Psoas muscle (tissue), 7 donors: ENCODE measurements at regions not wholly inside any gene's neighbourhood (a gene's known extent, or its start where the extent isn't known, plus 50 kb on each side); places are given as distances from the start of the nearest gene placed in this dataset.

Source experiments
- ATAC-seq, 4 donors: fragments of 200-7000 bp; cut with Tn5 transposase; one replicate each; pipeline ENCODE4 v1.9.1; 2020; ENCODE audit warnings: moderate library complexity in 3 of 4, mild to moderate bottlenecking in 2 of 4
- DNase-seq, 2 donors: peaks; one replicate each; pipeline ENCODE4 v3.0.0-alpha.2; 2020
- H3K27ac ChIP-seq: fragments of 200-600 bp; one replicate; pipeline ENCODE4 v1.8.0; 2022
- H3K27me3 ChIP-seq, 3 donors: fragments of 200-600 bp in 1 of 3; one replicate each; pipeline versions ENCODE4 v1.6.1 to v1.8.0; 2013 to 2022; ENCODE audit warnings: low read length in 2 of 3, mild to moderate bottlenecking in 2 of 3, moderate library complexity in 1 of 3; ENCODE audit not compliant: insufficient read depth in 3 of 3
- H3K36me3 ChIP-seq, 2 donors: fragments of 200-600 bp in 1 of 2; one replicate each; pipeline versions ENCODE4 v1.6.1 to v1.8.0; 2013 to 2022; ENCODE audit warnings: low read depth in 1 of 2, mild to moderate bottlenecking in 1 of 2, moderate library complexity in 1 of 2; ENCODE audit not compliant: insufficient read depth in 1 of 2
- H3K4me1 ChIP-seq: fragments of 200-600 bp; one replicate; pipeline ENCODE4 v1.8.0; 2022
- H3K4me3 ChIP-seq: fragments of 200-600 bp; one replicate; pipeline ENCODE4 v1.8.0; 2022; ENCODE audit warnings: mild to moderate bottlenecking
- H3K9me3 ChIP-seq: fragments of 200-600 bp; one replicate; pipeline ENCODE4 v1.8.0; 2022
- WGBS, 3 donors: extraction: QIAGEN DNeasy Blood & Tissue Kit; methylation state at CpG; one replicate each; pipeline versions ENCODE4 v1.1.6 to v1.1.7; 2013; 5-methylcytosine and 5-hydroxymethylcytosine counted together
- intact Hi-C, 2 donors: fragments of 100-400 bp; cut with DNase I; formaldehyde crosslinking; loops; one replicate each; pipeline versions ENCODE4 v1.11.0 to v1.14.2; 2022
- TF ChIP-seq, protein P1 (sequence below): fragments of 200-600 bp; IDR thresholded peaks from one replicate; pipeline ENCODE4 v1.8.0; 2022; ENCODE audit warnings: antibody characterized with exemption
- donor health status: healthy with polysubstance abuse.
- donor health status: DM: no; HTN: no; CAD: no; lungs with moderate emphysema.
- donor health status: Bipolar disorder and iron deficiency.
- donor health status: healthy.
- donor health status: DM: yes; HTN: yes; CAD: no.
- donor health status: DM: no; HTN: no; CAD: no.
- donor health status: DM: yes; HTN: yes; CAD: no.

DNA sequence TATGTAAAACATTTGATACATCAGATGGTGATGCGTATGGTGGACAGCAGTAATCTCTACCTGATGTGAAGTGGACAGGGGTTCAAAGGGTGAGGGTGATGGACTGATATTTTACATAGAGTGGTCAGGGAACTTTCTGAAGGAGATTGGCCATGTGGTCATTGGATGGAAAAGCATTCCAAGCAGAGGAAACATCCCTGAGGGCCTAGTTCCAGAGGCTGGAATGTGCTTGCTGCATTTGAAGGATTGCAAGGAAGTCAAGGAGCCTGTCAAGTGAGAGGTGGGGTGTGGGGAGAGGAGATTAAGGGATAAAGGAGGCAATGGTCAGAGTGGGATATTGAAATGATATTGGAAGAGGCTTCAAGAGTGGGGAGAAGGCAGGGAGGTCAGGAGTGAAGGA, 151.9 kb upstream of the NTM start:
- Histone ChIP-seq H3K4me1 (no peaks in the 10 kb centered on the region), H3K27me3 (peaks cover 0 to 2% (median 0%) of the 10 kb centered on the region in 3 donors), H3K9me3 (no peaks in the 10 kb centered on the region), H3K36me3 (no peaks in the 10 kb centered on the region), H3K27ac (no peak overlapping the region), H3K4me3 (no peak overlapping the region)
- WGBS, 3 donors, result 94 to 100% (median 97%) methylated on average over 1 of the region's 1 CpG
- ATAC-seq (no peak), DNase-seq (no peak)
- TF ChIP-seq, protein P1, sequence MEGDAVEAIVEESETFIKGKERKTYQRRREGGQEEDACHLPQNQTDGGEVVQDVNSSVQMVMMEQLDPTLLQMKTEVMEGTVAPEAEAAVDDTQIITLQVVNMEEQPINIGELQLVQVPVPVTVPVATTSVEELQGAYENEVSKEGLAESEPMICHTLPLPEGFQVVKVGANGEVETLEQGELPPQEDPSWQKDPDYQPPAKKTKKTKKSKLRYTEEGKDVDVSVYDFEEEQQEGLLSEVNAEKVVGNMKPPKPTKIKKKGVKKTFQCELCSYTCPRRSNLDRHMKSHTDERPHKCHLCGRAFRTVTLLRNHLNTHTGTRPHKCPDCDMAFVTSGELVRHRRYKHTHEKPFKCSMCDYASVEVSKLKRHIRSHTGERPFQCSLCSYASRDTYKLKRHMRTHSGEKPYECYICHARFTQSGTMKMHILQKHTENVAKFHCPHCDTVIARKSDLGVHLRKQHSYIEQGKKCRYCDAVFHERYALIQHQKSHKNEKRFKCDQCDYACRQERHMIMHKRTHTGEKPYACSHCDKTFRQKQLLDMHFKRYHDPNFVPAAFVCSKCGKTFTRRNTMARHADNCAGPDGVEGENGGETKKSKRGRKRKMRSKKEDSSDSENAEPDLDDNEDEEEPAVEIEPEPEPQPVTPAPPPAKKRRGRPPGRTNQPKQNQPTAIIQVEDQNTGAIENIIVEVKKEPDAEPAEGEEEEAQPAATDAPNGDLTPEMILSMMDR, result no peak
- intact Hi-C loops, result no loop called here

DNA sequence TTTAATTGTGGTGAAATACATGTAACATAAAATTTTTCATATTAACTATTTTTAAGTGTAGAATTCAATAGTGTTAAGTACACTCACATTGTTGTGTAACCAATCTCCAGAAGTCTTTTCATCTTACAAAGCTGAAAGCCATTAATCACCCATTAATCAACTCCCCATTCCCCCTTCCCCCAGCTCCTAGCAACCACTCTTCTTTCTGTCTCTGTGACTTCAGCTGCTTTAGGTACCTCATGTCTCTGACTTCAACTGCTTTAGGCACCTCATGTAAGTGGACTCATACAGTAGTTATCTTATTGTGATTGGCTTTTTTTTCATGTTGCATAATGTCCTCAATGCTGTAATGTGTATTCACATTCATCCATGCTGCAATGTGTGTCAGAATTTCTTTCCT, 150.8 kb upstream of the NTM start:
- ATAC-seq (no peak), DNase-seq (no peak)
- H3K9me3 ChIP-seq, result no peaks in the 10 kb centered on the region
- intact Hi-C loops, result no loop called here
- peaks cover 0 to 2% (median 0%) of the 10 kb centered on the region in 3 donors for H3K27me3 ChIP-seq
- TF ChIP-seq, protein P1, result no peak
- no peak overlapping the region for H3K27ac ChIP-seq
- H3K4me3 ChIP-seq, result no peak overlapping the region
- no peaks in the 10 kb centered on the region for H3K36me3 ChIP-seq
- H3K4me1 ChIP-seq, result no peaks in the 10 kb centered on the region

DNA sequence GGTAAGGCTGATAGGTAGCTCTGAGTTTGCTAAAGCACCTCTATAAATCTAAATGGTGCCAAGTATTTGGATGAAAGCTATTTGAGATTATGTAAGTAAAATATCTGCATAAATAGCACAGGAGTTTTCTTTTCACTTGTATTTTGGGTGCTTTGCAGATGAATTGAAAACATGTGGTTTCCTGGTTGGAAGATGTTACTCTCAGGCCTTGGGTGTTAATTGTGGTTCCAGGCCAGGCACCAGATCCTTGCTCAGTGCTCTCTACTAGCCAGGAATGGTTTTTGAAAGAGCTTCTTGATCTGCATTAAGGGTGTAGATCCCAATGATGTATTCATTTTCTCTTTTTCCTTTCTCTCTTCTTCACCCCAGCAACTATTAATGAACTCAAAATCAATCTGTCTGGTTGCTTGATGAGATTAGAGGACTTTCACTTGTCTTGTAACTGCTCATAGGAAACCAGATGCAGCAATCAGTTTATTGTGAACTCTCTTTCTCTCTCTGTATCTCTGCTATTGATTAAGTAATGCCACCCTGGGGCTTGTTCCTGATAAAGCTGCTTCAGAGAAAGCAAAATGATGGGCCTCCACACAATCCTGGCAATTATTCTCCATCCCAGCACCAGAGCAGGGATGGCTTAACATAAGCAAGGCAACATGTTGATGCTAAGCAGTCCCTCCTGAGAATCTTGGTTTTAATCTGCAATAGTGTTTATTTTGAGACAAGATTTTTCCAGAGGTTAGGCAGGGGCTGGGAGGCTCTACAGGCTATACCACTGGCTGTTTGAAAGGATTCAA, 147.0 kb upstream of the NTM start:
- no peak for ATAC-seq
- Histone ChIP-seq H3K27me3 (no peaks in the 10 kb centered on the region), H3K4me1 (no peaks in the 10 kb centered on the region), H3K9me3 (no peaks in the 10 kb centered on the region), H3K27ac (no peak overlapping the region), H3K36me3 (no peaks in the 10 kb centered on the region), H3K4me3 (no peak overlapping the region)
- intact Hi-C loops, result no loop called here
- DNase-seq, result no peak
- TF ChIP-seq, protein P1, result no peak

DNA sequence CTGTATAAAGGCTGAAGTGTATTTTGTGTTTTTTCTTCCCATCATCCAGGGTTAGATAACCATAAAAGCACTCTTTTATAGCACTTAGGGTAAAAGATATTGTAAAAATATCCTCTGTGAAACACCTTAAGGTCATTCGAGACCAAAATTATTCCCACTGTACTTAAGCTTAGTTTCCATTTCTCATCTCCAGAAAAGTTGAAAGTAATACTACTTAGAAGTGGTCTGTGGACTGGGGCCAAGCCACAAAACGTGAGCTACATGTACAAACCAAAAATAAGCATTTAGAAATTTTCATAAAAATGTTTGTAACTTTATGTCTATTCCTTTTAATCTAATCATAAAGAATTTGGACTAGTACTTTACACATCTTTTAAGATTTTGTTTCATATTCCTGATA, 142.0 kb upstream of the NTM start:
- 28 to 44% (median 33%) methylated on average over 2 of the region's 2 CpGs for WGBS, 3 donors
- no peaks in the 10 kb centered on the region for H3K9me3 ChIP-seq
- TF ChIP-seq, protein P1, result no peak
- DNase-seq (no peak), ATAC-seq (no peak)
- H3K36me3 ChIP-seq, result no peaks in the 10 kb centered on the region
- no peak overlapping the region for H3K27ac ChIP-seq
- H3K27me3 ChIP-seq, result no peaks in the 10 kb centered on the region
- H3K4me1 ChIP-seq, result no peaks in the 10 kb centered on the region
- H3K4me3 ChIP-seq, result no peak overlapping the region
- intact Hi-C loops, result no loop called here

DNA sequence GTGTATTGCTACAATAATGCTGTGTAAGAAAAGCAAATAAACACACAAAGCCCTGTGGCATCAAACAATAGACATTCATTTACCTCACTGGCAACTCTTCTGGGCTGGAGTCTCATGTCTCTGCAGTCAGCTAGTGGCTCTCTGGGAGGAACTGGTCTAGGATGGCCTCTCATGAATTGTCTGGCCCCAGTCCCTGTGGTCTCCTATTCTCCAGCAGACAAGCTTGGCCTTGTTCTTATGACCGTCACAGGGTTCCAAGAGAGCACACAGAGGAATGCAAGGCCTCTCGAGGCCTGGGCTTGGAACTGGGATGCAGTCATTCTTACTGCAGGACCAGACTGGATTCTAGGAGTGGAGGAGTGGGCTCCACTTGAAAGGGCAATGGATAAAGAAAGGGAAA, 141.2 kb upstream of the NTM start:
- 47 to 65% (median 52%) methylated on average over 2 of the region's 2 CpGs for WGBS, 3 donors
- no peak overlapping the region for H3K27ac ChIP-seq
- TF ChIP-seq, protein P1, result no peak
- H3K9me3 ChIP-seq, result no peaks in the 10 kb centered on the region
- H3K27me3 ChIP-seq, result no peaks in the 10 kb centered on the region
- intact Hi-C loops, result no loop called here
- no peaks in the 10 kb centered on the region for H3K36me3 ChIP-seq
- DNase-seq, result no peak
- ATAC-seq, result no peak
- no peak overlapping the region for H3K4me3 ChIP-seq
- no peaks in the 10 kb centered on the region for H3K4me1 ChIP-seq
